Activated CD8-positive, alpha-beta memory T cell treated with anti-CD3 and anti-CD28 coated beads for 48 hours (primary cell): ENCODE measurements at regions not wholly inside any gene's neighbourhood (a gene's known extent, or its start where the extent isn't known, plus 50 kb on each side); places are given as distances from the start of the nearest gene placed in this dataset.

Source experiments
- DNase-seq, 3 experiments: peaks; one replicate each; pipeline ENCODE4 v3.0.0-alpha.2; 2020; ENCODE audit warnings: low read depth in 2 of 3, low spot score in 2 of 3

GRCh38 chr18:27699137-27699536 is 477.8 kb downstream of the CDH2 start:
- no peak for DNase-seq

GRCh38 chr18:27696148-27696547 is 480.8 kb downstream of the CDH2 start:
- DNase-seq = no peak

- DNase-seq = no peak
Observed at GRCh38 chr18:27695503-27695902, 481.4 kb downstream of the CDH2 start.

- no peak for DNase-seq
Observed at GRCh38 chr18:27695052-27695451, 481.9 kb downstream of the CDH2 start.

GRCh38 chr18:27688581-27688980 is 488.3 kb downstream of the CDH2 start:
- DNase-seq = no peak

GRCh38 chr18:27687351-27687979 is 489.5 kb downstream of the CDH2 start:
- no peak for DNase-seq

- DNase-seq = no peak
Observed at GRCh38 chr18:27685807-27686412, 491.0 kb downstream of the CDH2 start.

- no peak for DNase-seq
Observed at GRCh38 chr18:27685091-27685490, 491.8 kb downstream of the CDH2 start.

GRCh38 chr18:27674411-27674810 is 489.3 kb upstream of the CHST9 start:
- no peak for DNase-seq

GRCh38 chr18:27673861-27674260 is 488.8 kb upstream of the CHST9 start:
- no peak for DNase-seq

- DNase-seq = no peak
Observed at GRCh38 chr18:27668158-27668557, 483.1 kb upstream of the CHST9 start.

GRCh38 chr18:27667064-27667463 is 482.0 kb upstream of the CHST9 start:
- DNase-seq = no peak

GRCh38 chr18:27666016-27666415 is 480.9 kb upstream of the CHST9 start:
- no peak for DNase-seq

GRCh38 chr18:27665264-27665799 is 480.2 kb upstream of the CHST9 start:
- no peak for DNase-seq

- DNase-seq = no peak
Observed at GRCh38 chr18:27662949-27663348, 477.8 kb upstream of the CHST9 start.

- no peak for DNase-seq
Observed at GRCh38 chr18:27662537-27662936, 477.4 kb upstream of the CHST9 start.

- DNase-seq = no peak
Observed at GRCh38 chr18:27661320-27662018, 476.4 kb upstream of the CHST9 start.

- DNase-seq = no peak
Observed at GRCh38 chr18:27656905-27657304, 471.8 kb upstream of the CHST9 start.

- DNase-seq = no peak
Observed at GRCh38 chr18:27656167-27656778, 471.2 kb upstream of the CHST9 start.

- DNase-seq = no peak
Observed at GRCh38 chr18:27653247-27653646, 468.1 kb upstream of the CHST9 start.

GRCh38 chr18:27652480-27653121 is 467.5 kb upstream of the CHST9 start:
- no peak for DNase-seq
